ENCODE measurements at regions not wholly inside any gene's neighbourhood (a gene's known extent, or its start where the extent isn't known, plus 50 kb on each side); places are given as distances from the start of the nearest gene placed in this dataset.
"Not testable (repeated sequence)": the region's sequence is repeated elsewhere in the genome, so short reads cannot be mapped to it uniquely, and the experiment has no call there.

- DNase-seq: no peak
Observed at GRCh38 chr6:118718903-118719302, 67.5 kb upstream of the CEP85L start.

GRCh38 chr6:118718297-118718696, 66.9 kb upstream of the CEP85L start:
- DNase-seq: no peak

- DNase-seq: no peak
Observed at GRCh38 chr6:118717106-118717505, 65.7 kb upstream of the CEP85L start.

DNA sequence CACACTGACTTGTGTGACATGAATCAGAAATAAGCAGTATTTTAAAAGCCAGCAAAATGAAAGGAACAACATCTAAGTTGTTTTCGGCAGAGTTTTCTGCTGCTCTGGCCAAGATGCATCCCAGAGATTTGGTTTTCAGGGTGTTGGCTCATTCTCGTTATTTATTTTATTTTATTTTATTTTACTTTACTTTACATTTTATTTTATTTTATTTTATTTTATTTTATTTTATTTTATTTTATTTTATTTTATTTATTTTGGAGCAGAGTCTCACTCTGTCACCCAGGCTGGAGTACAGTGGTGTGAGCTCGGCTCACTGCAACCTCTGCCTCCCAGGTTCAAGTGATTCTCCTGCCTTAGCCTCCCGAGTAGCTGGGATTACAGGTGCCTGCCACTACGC, 64.5 kb upstream of the CEP85L start:
- not testable (repeated sequence) for DNase-seq

GRCh38 chr6:118715376-118715775, 64.0 kb upstream of the CEP85L start:
- no peak for DNase-seq

DNA sequence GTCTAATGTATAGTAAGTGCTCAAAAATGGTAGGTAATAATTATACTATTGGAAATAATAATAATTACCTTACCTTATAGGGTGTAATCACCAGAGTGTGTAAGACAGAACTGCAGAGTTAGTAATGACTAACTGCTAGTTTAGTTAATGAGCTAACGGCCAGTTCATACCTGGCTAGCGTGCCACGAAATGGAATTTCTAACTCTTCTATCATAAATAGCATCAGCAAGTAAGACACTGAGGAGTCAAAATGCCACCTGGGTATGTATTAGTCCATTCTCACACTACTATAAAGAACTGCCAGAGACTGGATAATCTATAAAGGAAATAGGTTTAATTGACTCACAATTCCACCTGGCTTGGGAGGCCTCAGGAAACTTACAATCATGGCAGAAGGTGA, 63.4 kb upstream of the CEP85L start:
- no peak for DNase-seq

DNA sequence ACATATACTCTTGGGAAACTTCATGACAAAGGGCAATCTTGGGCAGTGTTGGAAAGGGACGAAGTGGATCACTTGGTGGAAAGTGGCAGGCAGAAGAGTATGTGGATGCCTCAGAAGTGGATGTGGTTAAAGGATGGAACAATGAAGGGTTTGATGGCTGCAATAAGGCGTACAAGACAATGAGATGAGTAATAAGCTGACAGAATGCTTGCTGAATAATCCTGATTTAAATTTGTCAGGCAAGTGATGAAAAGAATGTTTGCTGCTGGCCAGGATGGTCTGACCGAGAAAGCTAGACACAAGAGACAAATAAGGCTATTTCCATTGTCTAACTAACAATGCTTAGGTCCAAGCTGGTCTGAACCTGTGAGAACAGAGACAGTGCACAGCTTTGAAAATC, 61.6 kb upstream of the CEP85L start:
- DNase-seq: no peak

DNA sequence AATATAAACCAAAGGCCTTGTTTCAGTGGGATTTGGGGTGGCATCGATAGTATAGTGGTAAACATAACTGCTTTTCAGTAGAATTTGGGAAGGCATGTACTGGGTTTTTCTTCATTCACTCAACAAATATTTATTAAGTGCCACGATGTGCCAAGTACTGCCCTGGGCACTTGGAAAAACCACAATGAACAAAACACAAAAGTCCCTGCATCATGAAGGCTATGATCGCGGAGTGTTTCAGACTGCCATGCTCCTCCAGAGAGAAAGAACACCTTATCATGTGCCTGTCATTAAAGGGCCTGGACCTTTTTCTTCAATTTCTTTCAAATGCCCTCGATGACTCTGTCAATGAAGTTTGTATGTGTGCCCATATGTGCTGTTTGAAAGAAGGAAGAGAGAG, 59.2 kb upstream of the CEP85L start:
- no peak for DNase-seq

DNA sequence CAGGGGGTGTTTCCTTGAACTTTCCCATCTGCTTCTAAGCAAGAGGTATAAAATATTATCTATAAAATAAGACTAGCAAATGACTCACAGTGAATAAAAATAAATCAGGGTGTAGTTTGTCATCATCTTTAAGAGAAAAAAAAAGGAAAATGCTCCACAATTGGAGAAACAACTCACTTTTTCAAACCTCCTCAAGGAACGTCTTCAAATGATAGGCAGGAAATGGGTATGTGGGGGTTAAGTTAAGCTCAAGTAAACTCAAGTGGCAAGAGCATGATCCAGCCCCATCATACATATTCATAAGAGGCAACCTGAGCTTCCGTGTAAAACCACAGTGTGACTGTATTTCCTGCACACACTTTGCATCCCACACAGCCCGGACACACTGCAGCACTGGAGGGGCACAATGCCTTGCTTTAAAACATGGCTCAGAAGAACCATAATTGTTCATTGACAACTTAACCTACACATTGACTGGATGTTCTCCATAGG, 58.5 kb upstream of the CEP85L start:
- DNase-seq: no peak

GRCh38 chr6:118708744-118709143, 57.4 kb upstream of the CEP85L start:
- no peak for DNase-seq

- no peak for DNase-seq
Observed at GRCh38 chr6:118708055-118708454, 56.7 kb upstream of the CEP85L start.

- no peak for DNase-seq
Observed at GRCh38 chr6:118706702-118707101, 55.3 kb upstream of the CEP85L start.

DNA sequence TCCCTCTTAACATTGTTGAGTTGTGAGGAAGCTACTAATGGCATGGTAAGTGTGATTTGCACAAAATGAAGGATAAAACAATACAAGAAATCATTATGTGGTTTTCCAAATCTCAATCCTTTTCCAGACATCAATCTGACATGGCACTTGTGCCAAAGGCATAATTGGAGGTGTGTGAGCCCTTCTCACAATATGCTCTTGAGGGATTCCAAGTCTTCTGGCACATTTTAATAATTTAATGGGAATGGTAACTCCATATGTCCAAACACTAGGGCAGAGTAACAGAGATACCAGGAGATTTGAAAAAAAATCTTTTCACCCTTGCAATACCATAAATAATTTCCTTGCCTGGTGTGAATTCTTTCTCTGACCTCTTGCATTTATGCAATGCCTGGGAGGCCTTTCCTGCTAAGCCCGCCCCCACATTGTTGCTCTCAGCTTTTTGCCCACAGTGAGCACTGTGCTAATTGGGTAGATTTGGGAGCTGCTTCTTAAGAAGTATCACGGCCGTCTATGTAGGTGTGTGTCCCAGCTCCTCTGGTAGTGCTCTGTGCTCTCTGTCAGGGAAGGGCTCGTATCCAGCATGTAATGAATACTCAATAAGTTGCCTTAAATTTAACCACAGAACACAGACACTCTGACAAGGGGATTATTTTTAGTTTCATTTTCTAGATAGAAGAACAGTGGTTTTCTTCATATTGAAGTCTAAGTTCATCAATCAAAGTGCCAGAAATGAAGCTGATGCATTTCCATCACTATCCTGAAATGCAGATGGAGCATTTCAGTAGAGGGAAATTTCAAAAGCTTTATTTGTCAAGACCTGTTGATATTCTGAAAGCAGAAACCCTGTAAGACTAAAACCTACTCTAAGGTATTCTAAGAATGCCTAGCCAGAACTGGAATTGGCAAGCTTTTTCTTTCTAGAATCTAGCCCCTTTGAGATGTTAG, 54.4 kb upstream of the CEP85L start:
- no peak for DNase-seq

GRCh38 chr6:118704915-118705314, 53.5 kb upstream of the CEP85L start:
- DNase-seq: no peak

- DNase-seq: not testable (repeated sequence)
Observed at GRCh38 chr6:118701260-118701659, 49.9 kb upstream of the CEP85L start.

Data from NCI-H510A (cell line).